ENCODE measurements at regions not wholly inside any gene's neighbourhood (a gene's known extent, or its start where the extent isn't known, plus 50 kb on each side); places are given as distances from the start of the nearest gene placed in this dataset.

- no peak for TF ChIP-seq CTCF (IDR thresholded peaks at IDR 0.05)
- no peak for TF ChIP-seq POLR2A (IDR thresholded peaks at IDR 0.05)
Measured at GRCh38 chr3:23062982-23063381, 140.1 kb upstream of the UBE2E2 start.

Measured in gastroesophageal sphincter (tissue), 3 donors.